ENCODE measurements at regions not wholly inside any gene's neighbourhood (a gene's known extent, or its start where the extent isn't known, plus 50 kb on each side); places are given as distances from the start of the nearest gene placed in this dataset.
"Not testable (repeated sequence)": the region's sequence is repeated elsewhere in the genome, so short reads cannot be mapped to it uniquely, and the experiment has no call there.

GRCh38 chr22:22756551-22757201 is 112.3 kb downstream of the GGTLC2 start:
- not testable (repeated sequence) for DNase-seq (ENCODE audit: low read depth)

GRCh38 chr22:22758101-22758807 is 113.8 kb downstream of the GGTLC2 start:
- not testable (repeated sequence) for DNase-seq (ENCODE audit: low read depth)

- no peak for DNase-seq (ENCODE audit: low read depth)
Measured at GRCh38 chr22:22759371-22759770, 115.0 kb downstream of the GGTLC2 start.

- DNase-seq (ENCODE audit: low read depth), result no peak
Measured at GRCh38 chr22:22759889-22760546, 115.6 kb downstream of the GGTLC2 start.

GRCh38 chr22:22761606-22761962 is 117.2 kb downstream of the GGTLC2 start:
- no peak for DNase-seq (ENCODE audit: low read depth)

- no peak for DNase-seq (ENCODE audit: low read depth)
Measured at GRCh38 chr22:22761963-22762772, 117.8 kb downstream of the GGTLC2 start.

- no peak for DNase-seq (ENCODE audit: low read depth)
Measured at GRCh38 chr22:22763512-22763911, 119.1 kb downstream of the GGTLC2 start.

GRCh38 chr22:22764085-22764484 is 119.7 kb downstream of the GGTLC2 start:
- DNase-seq (ENCODE audit: low read depth), result no peak

- DNase-seq (ENCODE audit: low read depth), result no peak
Measured at GRCh38 chr22:22767876-22768602, 119.6 kb upstream of the IGLL5 start.

GRCh38 chr22:22768885-22769284 is 118.7 kb upstream of the IGLL5 start:
- DNase-seq (ENCODE audit: low read depth), result no peak

GRCh38 chr22:22769434-22770279 is 118.0 kb upstream of the IGLL5 start:
- DNase-seq (ENCODE audit: low read depth), result no peak

- DNase-seq (ENCODE audit: low read depth), result peak; percentile 19
Measured at GRCh38 chr22:22770280-22770871, 117.2 kb upstream of the IGLL5 start.

GRCh38 chr22:22770881-22771280 is 116.7 kb upstream of the IGLL5 start:
- no peak for DNase-seq (ENCODE audit: low read depth)

GRCh38 chr22:22771696-22772377 is 115.8 kb upstream of the IGLL5 start:
- no peak for DNase-seq (ENCODE audit: low read depth)

- no peak for DNase-seq (ENCODE audit: low read depth)
Measured at GRCh38 chr22:22772396-22772795, 115.2 kb upstream of the IGLL5 start.

- no peak for DNase-seq (ENCODE audit: low read depth)
Measured at GRCh38 chr22:22772883-22773282, 114.7 kb upstream of the IGLL5 start.

GRCh38 chr22:22773427-22773826 is 114.2 kb upstream of the IGLL5 start:
- DNase-seq (ENCODE audit: low read depth), result no peak

- DNase-seq (ENCODE audit: low read depth), result no peak
Measured at GRCh38 chr22:22773979-22774604, 113.5 kb upstream of the IGLL5 start.

- DNase-seq (ENCODE audit: low read depth), result not testable (repeated sequence)
Measured at GRCh38 chr22:22774762-22775161, 112.9 kb upstream of the IGLL5 start.
